RWPE2 (cell line): ENCODE measurements at regions not wholly inside any gene's neighbourhood (a gene's known extent, or its start where the extent isn't known, plus 50 kb on each side); places are given as distances from the start of the nearest gene placed in this dataset.

Source experiments
- ATAC-seq: fragments of 200-7000 bp; cut with Tn5 transposase; 3 replicates; pipeline ENCODE4 v1.9.1; 2021; ENCODE audit warnings: low read depth
- DNase-seq: peaks from one replicate; pipeline ENCODE4 v3.0.0-alpha.2; 2020; ENCODE audit warnings: low spot score
- H3K27ac ChIP-seq: fragments of 450-650 bp; 2 replicates; pipeline ENCODE4 v1.5.1; 2017; ENCODE audit warnings: mild to moderate bottlenecking; ENCODE audit not compliant: poor library complexity, severe bottlenecking
- H3K27me3 ChIP-seq: fragments of 250-450 bp; sonication (Bioruptor Pico); 2 replicates; pipeline ENCODE4 v1.5.1; 2021; ENCODE audit warnings: mild to moderate bottlenecking, moderate library complexity; ENCODE audit not compliant: insufficient read depth, poor library complexity, severe bottlenecking
- H3K36me3 ChIP-seq: fragments of 250-450 bp; sonication (Bioruptor Pico); 2 replicates; pipeline ENCODE4 v1.5.1; 2020; ENCODE audit warnings: low read depth, mild to moderate bottlenecking, moderate library complexity
- H3K4me1 ChIP-seq: fragments of 250-450 bp; sonication (Bioruptor Pico); 2 replicates; pipeline ENCODE4 v1.5.1; 2021; ENCODE audit warnings: mild to moderate bottlenecking, moderate library complexity; ENCODE audit not compliant: insufficient read depth, poor library complexity, severe bottlenecking
- H3K4me3 ChIP-seq: fragments of 250-450 bp; sonication (Bioruptor Pico); 2 replicates; pipeline ENCODE4 v1.5.1; 2021; ENCODE audit warnings: mild to moderate bottlenecking, moderate library complexity; ENCODE audit not compliant: severe bottlenecking
- H3K9me3 ChIP-seq: fragments of 250-450 bp; sonication (Bioruptor Pico); 2 replicates; pipeline ENCODE4 v1.5.1; 2021; ENCODE audit warnings: mild to moderate bottlenecking, moderate library complexity; ENCODE audit not compliant: severe bottlenecking
- TF ChIP-seq, protein P1 (sequence below): fragments of 450-650 bp; IDR thresholded peaks from one replicate; pipeline ENCODE4 v1.5.1; 2017; ENCODE audit warnings: mild to moderate bottlenecking, moderate library complexity; ENCODE audit not compliant: poor library complexity, severe bottlenecking

DNA sequence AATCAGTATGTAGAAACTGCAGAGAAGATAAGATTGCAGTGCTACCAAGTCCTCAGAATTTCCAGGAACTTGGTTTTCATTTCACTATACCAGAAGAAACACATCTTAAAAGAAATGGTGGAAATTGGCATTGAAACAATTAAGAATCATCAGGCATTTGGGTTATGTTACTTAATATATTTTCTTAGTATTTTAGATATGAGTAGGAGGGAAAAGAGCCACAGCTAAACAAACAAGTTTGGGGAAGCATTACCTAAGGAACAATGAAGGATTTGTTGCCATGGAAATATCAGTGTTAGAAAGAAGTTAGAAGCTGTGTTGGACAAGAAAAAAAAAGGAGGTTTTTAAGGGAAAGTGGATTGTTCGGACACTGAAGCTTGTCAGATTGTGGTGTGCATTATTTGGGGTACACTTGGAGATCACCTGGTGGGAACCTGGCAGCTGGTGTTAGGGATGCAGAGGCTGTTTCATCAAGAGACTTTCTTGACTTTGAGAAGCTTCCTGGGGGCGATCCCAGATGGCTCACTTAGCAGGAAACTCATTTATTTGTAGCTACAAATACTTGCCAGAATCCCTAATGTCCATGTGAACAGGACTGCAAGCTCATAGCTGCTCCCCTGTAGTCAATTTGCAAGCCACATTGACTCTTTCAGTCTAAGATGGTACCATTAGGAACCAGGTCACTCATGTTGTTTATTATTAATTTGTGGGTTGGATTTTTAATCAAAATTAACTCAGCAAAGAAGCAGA lies 246.7 kb downstream of the RFC3 start:
- Histone ChIP-seq H3K27ac (no peak overlapping the region), H3K27me3 (no peaks in the 10 kb centered on the region), H3K9me3 (no peaks in the 10 kb centered on the region), H3K4me1 (peaks cover 9% of the 10 kb centered on the region), H3K4me3 (no peak overlapping the region), H3K36me3 (no peaks in the 10 kb centered on the region)
- DNase-seq (no peak), ATAC-seq (no peak)
- TF ChIP-seq, protein P1, sequence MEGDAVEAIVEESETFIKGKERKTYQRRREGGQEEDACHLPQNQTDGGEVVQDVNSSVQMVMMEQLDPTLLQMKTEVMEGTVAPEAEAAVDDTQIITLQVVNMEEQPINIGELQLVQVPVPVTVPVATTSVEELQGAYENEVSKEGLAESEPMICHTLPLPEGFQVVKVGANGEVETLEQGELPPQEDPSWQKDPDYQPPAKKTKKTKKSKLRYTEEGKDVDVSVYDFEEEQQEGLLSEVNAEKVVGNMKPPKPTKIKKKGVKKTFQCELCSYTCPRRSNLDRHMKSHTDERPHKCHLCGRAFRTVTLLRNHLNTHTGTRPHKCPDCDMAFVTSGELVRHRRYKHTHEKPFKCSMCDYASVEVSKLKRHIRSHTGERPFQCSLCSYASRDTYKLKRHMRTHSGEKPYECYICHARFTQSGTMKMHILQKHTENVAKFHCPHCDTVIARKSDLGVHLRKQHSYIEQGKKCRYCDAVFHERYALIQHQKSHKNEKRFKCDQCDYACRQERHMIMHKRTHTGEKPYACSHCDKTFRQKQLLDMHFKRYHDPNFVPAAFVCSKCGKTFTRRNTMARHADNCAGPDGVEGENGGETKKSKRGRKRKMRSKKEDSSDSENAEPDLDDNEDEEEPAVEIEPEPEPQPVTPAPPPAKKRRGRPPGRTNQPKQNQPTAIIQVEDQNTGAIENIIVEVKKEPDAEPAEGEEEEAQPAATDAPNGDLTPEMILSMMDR, result no peak

DNA sequence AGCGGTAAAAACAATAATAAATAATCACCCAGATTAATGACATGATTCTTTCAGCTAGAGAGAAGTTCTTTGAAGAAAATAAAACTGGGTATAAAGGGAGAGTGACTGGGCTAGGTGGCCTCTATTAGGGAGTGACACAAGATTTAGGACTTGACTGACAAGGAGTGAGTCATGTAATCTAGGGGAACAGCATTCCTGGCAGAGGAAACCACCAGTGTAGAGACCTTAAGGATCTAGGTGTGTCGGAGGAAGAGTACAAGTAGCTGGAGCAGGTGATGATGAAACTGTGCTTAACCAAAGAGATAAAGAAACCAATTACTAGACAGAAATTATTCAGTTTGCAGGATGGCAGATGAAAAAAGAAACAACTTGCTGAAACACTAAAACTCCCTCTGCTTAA lies 248.0 kb downstream of the RFC3 start:
- no peaks in the 10 kb centered on the region for H3K36me3 ChIP-seq
- TF ChIP-seq, protein P1, result no peak
- peak; percentile 75 for ATAC-seq

DNA sequence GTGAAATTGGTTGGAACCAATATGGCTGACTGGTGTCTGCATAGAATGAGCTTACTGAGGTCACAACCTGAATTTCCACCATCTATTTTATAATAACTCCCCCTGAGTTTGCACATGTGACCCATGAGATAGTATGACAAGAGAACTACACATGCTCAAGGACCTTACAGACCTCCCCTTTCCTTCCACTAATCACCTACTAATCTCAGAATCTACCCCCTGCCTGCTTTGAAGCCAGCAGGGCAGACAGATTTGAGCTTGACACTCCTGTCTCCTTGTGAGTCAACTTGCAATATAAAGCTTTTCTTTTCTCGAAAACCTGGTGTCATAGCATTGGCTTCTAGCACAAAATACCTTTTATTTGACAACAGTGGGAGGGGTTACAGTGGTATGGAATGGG lies 248.4 kb downstream of the RFC3 start:
- H3K36me3 ChIP-seq, result no peaks in the 10 kb centered on the region
- ATAC-seq (no peak), DNase-seq (no peak)
- H3K9me3 ChIP-seq, result no peaks in the 10 kb centered on the region
- no peak overlapping the region for H3K27ac ChIP-seq
- no peak overlapping the region for H3K4me3 ChIP-seq
- TF ChIP-seq, protein P1, result no peak
- H3K4me1 ChIP-seq, result peaks cover 9% of the 10 kb centered on the region
- no peaks in the 10 kb centered on the region for H3K27me3 ChIP-seq

More for the DNA sequence above, 248.0 kb downstream of the RFC3 start:
- Histone ChIP-seq H3K4me1 (peaks cover 9% of the 10 kb centered on the region), H3K27ac (no peak overlapping the region), H3K4me3 (no peak overlapping the region), H3K9me3 (no peaks in the 10 kb centered on the region), H3K27me3 (no peaks in the 10 kb centered on the region)
- no peak for DNase-seq

DNA sequence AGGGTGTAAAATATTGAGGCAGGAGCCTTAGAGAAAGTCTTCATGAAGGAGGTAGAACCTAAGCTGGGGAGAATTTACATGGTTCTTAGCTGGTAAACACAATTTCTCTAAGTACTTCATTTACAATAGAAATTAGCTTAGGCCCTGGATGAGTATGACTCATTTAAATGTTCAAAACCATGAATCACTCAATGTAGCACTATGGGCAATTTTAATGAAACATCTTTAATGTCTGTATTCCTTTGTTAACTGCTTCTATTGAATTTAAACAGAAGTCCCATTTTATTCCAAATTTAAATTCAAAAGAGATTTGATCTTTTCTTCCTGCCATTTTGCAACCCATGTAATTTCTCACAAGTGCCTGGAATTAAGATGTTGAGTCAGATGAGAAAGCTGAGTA lies 252.1 kb downstream of the RFC3 start:
- Histone ChIP-seq H3K27me3 (no peaks in the 10 kb centered on the region), H3K27ac (no peak overlapping the region), H3K4me1 (peaks cover 9% of the 10 kb centered on the region), H3K9me3 (no peaks in the 10 kb centered on the region), H3K4me3 (no peak overlapping the region), H3K36me3 (no peaks in the 10 kb centered on the region)
- DNase-seq (no peak), ATAC-seq (peak; percentile 66)
- TF ChIP-seq, protein P1, result no peak
